ENCODE measurements at regions not wholly inside any gene's neighbourhood (a gene's known extent, or its start where the extent isn't known, plus 50 kb on each side); places are given as distances from the start of the nearest gene placed in this dataset.

DNA sequence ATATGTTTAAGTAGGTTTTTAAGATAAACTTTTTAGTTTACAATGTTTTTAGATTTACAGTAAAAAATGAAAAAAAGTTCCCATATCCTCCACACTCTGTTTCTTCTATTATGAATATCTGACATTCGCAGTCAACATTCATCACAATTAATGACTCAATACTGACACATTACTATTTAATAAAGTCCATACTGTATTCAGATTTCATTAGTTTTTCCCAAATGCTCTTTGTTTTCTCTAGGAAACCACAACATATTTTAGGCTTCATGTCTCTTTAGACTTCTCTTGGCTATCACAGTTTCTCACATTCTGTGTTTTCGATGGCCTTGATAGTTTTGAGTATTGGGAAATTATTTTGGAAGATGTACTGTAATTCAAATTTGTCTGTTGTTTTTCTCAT is 399.8 kb downstream of the SLC6A15 start:
- TF ChIP-seq POLR2A (IDR thresholded peaks at IDR 0.05; ENCODE audit: low read depth, low read length): no peak
- no peak for TF ChIP-seq TAF1 (IDR thresholded peaks at IDR 0.05; ENCODE audit: borderline replicate concordance, low read depth, low read length)
- no peak for TF ChIP-seq POLR2AphosphoS5 (IDR thresholded peaks at IDR 0.05; ENCODE audit: low read depth, low read length)
